Neural progenitor cell (in vitro differentiated cells): ENCODE measurements at regions not wholly inside any gene's neighbourhood (a gene's known extent, or its start where the extent isn't known, plus 50 kb on each side); places are given as distances from the start of the nearest gene placed in this dataset.

Source experiments
- DNase-seq: peaks from one replicate; pipeline ENCODE4 v3.0.0-alpha.2; 2016; ENCODE audit warnings: low spot score
- H2AFZ ChIP-seq: fragments of 200-600 bp; sonication (generic); replicated peaks from 2 replicates; pipeline ENCODE4 v1.6.1; 2016; ENCODE audit warnings: antibody characterized with exemption
- H3F3A ChIP-seq: fragments of 200-600 bp; sonication (generic); 2 replicates; pipeline ENCODE4 v1.6.1; 2016; ENCODE audit warnings: antibody characterized with exemption, low read depth
- H3K27ac ChIP-seq: fragments of 200-600 bp; sonication (generic); 2 replicates; pipeline ENCODE4 v1.5.1; 2016; ENCODE audit warnings: mild to moderate bottlenecking
- H3K27me3 ChIP-seq: fragments of 200-600 bp; sonication (generic); 2 replicates; pipeline ENCODE4 v1.6.1; 2016; ENCODE audit warnings: mild to moderate bottlenecking, moderate library complexity
- H3K36me3 ChIP-seq: fragments of 200-600 bp; sonication (generic); 2 replicates; pipeline ENCODE4 v1.5.1; 2016
- H3K4me1 ChIP-seq: fragments of 200-600 bp; sonication (generic); 2 replicates; pipeline ENCODE4 v1.6.1; 2016; ENCODE audit warnings: mixed run types
- H3K4me2 ChIP-seq: fragments of 200-600 bp; sonication (generic); 2 replicates; pipeline ENCODE4 v1.6.1; 2016
- H3K4me3 ChIP-seq: fragments of 200-600 bp; sonication (generic); 2 replicates; pipeline ENCODE4 v1.5.1; 2016
- H3K79me2 ChIP-seq: fragments of 200-600 bp; sonication (generic); 2 replicates; pipeline ENCODE4 v1.6.1; 2016; ENCODE audit warnings: low read depth
- H3K9ac ChIP-seq: fragments of 200-600 bp; sonication (generic); 2 replicates; pipeline ENCODE4 v1.6.1; 2016
- H3K9me3 ChIP-seq: fragments of 200-600 bp; sonication (generic); 2 replicates; pipeline ENCODE4 v1.5.1; 2016; ENCODE audit warnings: low read depth
- H4K20me1 ChIP-seq: fragments of 200-600 bp; sonication (generic); 2 replicates; pipeline ENCODE4 v1.6.1; 2016; ENCODE audit warnings: low read depth
- H3K27ac Mint-ChIP-seq: 3 replicates; pipeline ENCODE4 v1.8.0; 2021; ENCODE audit warnings: mixed read lengths
- H3K27me3 Mint-ChIP-seq: 2 replicates; pipeline ENCODE4 v1.8.0; 2022; ENCODE audit warnings: low read depth, mild to moderate bottlenecking, inconsistent platforms, moderate library complexity, mixed read lengths; ENCODE audit not compliant: insufficient read depth
- H3K36me3 Mint-ChIP-seq: 3 replicates; pipeline ENCODE4 v1.8.0; 2021; ENCODE audit warnings: mixed read lengths
- H3K4me1 Mint-ChIP-seq: 3 replicates; pipeline ENCODE4 v1.8.0; 2021; ENCODE audit warnings: mixed read lengths
- H3K4me3 Mint-ChIP-seq: 3 replicates; pipeline ENCODE4 v1.8.0; 2021; ENCODE audit warnings: mild to moderate bottlenecking, moderate library complexity, mixed read lengths
- H3K9me3 Mint-ChIP-seq: 3 replicates; pipeline ENCODE4 v1.8.0; 2020; ENCODE audit warnings: mixed read lengths
- EZH2 ChIP-seq: fragments of 200-600 bp; sonication (generic); IDR thresholded peaks from 2 replicates; pipeline ENCODE4 v1.6.1; 2017; ENCODE audit warnings: antibody characterized with exemption, mild to moderate bottlenecking, moderate library complexity
- EZH2phosphoT487 ChIP-seq: fragments of 200-600 bp; sonication (generic); IDR thresholded peaks from 2 replicates; pipeline ENCODE4 v1.6.1; 2017; ENCODE audit warnings: antibody characterized with exemption
- TF ChIP-seq, protein P1 (sequence below): fragments of 200-600 bp; sonication (generic); IDR thresholded peaks from 2 replicates; pipeline ENCODE4 v1.5.1; 2017; ENCODE audit warnings: antibody characterized with exemption, mild to moderate bottlenecking

DNA sequence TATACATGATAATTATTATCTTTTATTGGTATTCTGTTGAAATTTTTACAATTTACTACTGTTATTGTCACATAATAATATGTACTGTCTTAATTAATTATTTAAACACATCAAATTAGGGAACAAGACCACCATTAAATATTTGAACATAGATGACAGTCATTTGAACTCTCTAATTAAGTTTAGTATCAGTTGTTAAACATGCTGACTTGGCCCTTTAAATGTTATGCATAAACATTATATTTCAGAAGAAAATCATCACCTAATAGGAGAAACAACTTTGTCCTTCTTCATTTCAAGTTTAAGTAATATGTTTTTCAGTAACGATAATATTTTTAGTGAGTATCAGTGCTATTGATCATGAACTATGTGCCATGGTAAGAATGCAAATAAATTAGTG is 623.5 kb upstream of the GNPDA2 start:
- H4K20me1 ChIP-seq, result no peaks in the 10 kb centered on the region
- no peaks in the 10 kb centered on the region for H3K9me3 ChIP-seq
- no peaks in the 10 kb centered on the region for H3K4me1 ChIP-seq
- no peaks in the 10 kb centered on the region for H3K79me2 ChIP-seq
- no peak overlapping the region for H3K27ac ChIP-seq
- Mint-ChIP-seq H3K27ac (no peak overlapping the region), H3K36me3 (no peaks in the 10 kb centered on the region), H3K4me1 (peaks cover 6% of the 10 kb centered on the region), H3K4me3 (no peak overlapping the region), H3K27me3 (peaks cover 2% of the 10 kb centered on the region), H3K9me3 (no peaks in the 10 kb centered on the region)
- no peaks in the 10 kb centered on the region for H3K27me3 ChIP-seq
- H3K4me2 ChIP-seq, result no peak overlapping the region
- TF ChIP-seq, protein P1, sequence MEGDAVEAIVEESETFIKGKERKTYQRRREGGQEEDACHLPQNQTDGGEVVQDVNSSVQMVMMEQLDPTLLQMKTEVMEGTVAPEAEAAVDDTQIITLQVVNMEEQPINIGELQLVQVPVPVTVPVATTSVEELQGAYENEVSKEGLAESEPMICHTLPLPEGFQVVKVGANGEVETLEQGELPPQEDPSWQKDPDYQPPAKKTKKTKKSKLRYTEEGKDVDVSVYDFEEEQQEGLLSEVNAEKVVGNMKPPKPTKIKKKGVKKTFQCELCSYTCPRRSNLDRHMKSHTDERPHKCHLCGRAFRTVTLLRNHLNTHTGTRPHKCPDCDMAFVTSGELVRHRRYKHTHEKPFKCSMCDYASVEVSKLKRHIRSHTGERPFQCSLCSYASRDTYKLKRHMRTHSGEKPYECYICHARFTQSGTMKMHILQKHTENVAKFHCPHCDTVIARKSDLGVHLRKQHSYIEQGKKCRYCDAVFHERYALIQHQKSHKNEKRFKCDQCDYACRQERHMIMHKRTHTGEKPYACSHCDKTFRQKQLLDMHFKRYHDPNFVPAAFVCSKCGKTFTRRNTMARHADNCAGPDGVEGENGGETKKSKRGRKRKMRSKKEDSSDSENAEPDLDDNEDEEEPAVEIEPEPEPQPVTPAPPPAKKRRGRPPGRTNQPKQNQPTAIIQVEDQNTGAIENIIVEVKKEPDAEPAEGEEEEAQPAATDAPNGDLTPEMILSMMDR, result no peak
- no peak for TF ChIP-seq EZH2phosphoT487
- TF ChIP-seq EZH2, result no peak
- no peaks in the 10 kb centered on the region for H3K36me3 ChIP-seq
- H3K4me3 ChIP-seq, result no peak overlapping the region
- H2AFZ ChIP-seq, result peak overlapping the region; percentile 98
- no peaks in the 10 kb centered on the region for H3F3A ChIP-seq
- no peak overlapping the region for H3K9ac ChIP-seq
- no peak for DNase-seq

DNA sequence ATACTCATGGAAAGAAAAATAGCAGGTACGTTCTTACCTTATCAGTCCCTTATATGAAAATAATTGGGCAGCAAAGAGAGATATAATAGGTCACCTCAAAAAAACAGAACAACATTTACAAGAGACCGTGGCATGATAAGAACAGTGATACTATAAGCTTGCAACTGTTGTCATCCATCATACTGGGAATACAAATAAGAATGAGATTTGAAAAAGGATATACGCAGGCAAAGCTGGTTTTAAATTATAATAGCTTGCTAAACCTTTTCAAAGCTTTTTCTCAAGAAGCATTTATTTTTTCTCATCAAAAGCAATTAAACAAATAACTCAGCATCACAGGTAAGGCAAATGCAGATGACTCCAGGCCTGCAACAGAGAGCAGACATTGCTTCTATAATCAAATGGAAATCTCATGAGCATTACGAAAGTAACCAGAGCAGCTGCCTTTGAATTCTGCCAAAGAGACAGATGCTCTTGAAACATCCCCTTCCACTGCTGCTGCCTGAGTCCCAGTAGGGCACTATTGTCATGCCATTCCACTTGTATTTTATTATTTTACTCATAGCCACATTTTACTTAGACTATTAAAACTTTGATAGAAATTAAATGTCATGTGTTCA is 620.6 kb upstream of the GNPDA2 start:
- Histone ChIP-seq H3K4me2 (no peak overlapping the region), H2AFZ (no peak overlapping the region), H3K27ac (no peak overlapping the region), H3K9ac (no peak overlapping the region), H3F3A (no peaks in the 10 kb centered on the region), H3K36me3 (no peaks in the 10 kb centered on the region), H3K4me1 (no peaks in the 10 kb centered on the region), H4K20me1 (no peaks in the 10 kb centered on the region), H3K4me3 (no peak overlapping the region), H3K27me3 (no peaks in the 10 kb centered on the region), H3K9me3 (no peaks in the 10 kb centered on the region), H3K79me2 (no peaks in the 10 kb centered on the region)
- no peak for DNase-seq
- Mint-ChIP-seq H3K27me3 (peaks cover 2% of the 10 kb centered on the region), H3K36me3 (no peaks in the 10 kb centered on the region), H3K4me1 (peaks cover 6% of the 10 kb centered on the region), H3K4me3 (no peak overlapping the region), H3K9me3 (no peaks in the 10 kb centered on the region), H3K27ac (no peak overlapping the region)
- TF ChIP-seq EZH2phosphoT487 (no peak), EZH2 (no peak)
- TF ChIP-seq, protein P1, result no peak

DNA sequence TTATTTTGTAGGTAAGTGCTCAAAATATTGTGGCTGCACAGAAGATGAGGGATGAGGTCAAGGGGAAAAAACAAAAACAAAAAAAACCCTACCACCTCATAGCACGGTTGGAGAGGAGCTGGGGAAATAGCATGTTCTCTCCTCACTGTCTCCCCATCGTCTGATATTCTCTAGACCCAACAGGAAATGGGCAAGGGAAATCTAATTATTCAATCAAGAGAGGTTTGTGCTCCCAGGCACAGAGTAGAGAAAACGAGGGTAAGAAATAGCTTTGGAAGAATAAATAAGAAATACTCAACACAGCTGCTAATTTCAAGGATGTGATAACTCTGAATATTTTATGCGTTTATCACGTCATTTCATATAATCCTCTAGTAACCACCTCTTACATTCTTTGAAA is 619.2 kb upstream of the GNPDA2 start:
- no peaks in the 10 kb centered on the region for H3K36me3 Mint-ChIP-seq
- no peak overlapping the region for H3K4me3 ChIP-seq
- TF ChIP-seq, protein P1, result no peak
- TF ChIP-seq EZH2phosphoT487 (no peak), EZH2 (no peak)
- no peaks in the 10 kb centered on the region for H3F3A ChIP-seq
- H3K4me1 ChIP-seq, result no peaks in the 10 kb centered on the region
- H3K27me3 Mint-ChIP-seq, result peaks cover 2% of the 10 kb centered on the region
- H3K9me3 ChIP-seq, result no peaks in the 10 kb centered on the region
- H3K4me3 Mint-ChIP-seq, result no peak overlapping the region
- no peaks in the 10 kb centered on the region for H3K79me2 ChIP-seq
- H3K9ac ChIP-seq, result no peak overlapping the region
- no peak overlapping the region for H3K27ac Mint-ChIP-seq
- H3K36me3 ChIP-seq, result no peaks in the 10 kb centered on the region
- peaks cover 6% of the 10 kb centered on the region for H3K4me1 Mint-ChIP-seq
- DNase-seq, result no peak
- H3K27me3 ChIP-seq, result no peaks in the 10 kb centered on the region
- H3K9me3 Mint-ChIP-seq, result no peaks in the 10 kb centered on the region
- no peak overlapping the region for H3K27ac ChIP-seq
- peak overlapping the region; percentile 2 for H2AFZ ChIP-seq
- no peak overlapping the region for H3K4me2 ChIP-seq
- no peaks in the 10 kb centered on the region for H4K20me1 ChIP-seq
